Activated CD4-positive, alpha-beta T cell treated with anti-CD3 and anti-CD28 coated beads, Interleukin-2, amount 10 ng/mL, durations not matched to agents 24 days and 14 days (primary cell): ENCODE measurements at regions not wholly inside any gene's neighbourhood (a gene's known extent, or its start where the extent isn't known, plus 50 kb on each side); places are given as distances from the start of the nearest gene placed in this dataset.
"Not testable (repeated sequence)": the region's sequence is repeated elsewhere in the genome, so short reads cannot be mapped to it uniquely, and the experiment has no call there.

Experiments
- DNase-seq: peaks from one replicate; pipeline ENCODE4 v3.0.0; 2022
- H3K27ac Mint-ChIP-seq: one replicate; pipeline ENCODE4 v1.8.0; 2022; ENCODE audit warnings: mild to moderate bottlenecking, mixed read lengths
- H3K27me3 Mint-ChIP-seq: one replicate; pipeline ENCODE4 v1.8.0; 2022; ENCODE audit warnings: mixed read lengths
- H3K36me3 Mint-ChIP-seq: one replicate; pipeline ENCODE4 v1.8.0; 2022; ENCODE audit warnings: low read depth, mild to moderate bottlenecking, mixed read lengths
- H3K4me1 Mint-ChIP-seq: one replicate; pipeline ENCODE4 v1.8.0; 2021; ENCODE audit warnings: mixed read lengths
- H3K4me3 Mint-ChIP-seq: one replicate; pipeline ENCODE4 v1.8.0; 2022; ENCODE audit warnings: mild to moderate bottlenecking, moderate library complexity, mixed read lengths
- H3K9me3 Mint-ChIP-seq: one replicate; pipeline ENCODE4 v1.8.0; 2021; ENCODE audit warnings: mixed read lengths
- intact Hi-C: fragments of 100-400 bp; cut with micrococcal nuclease; formaldehyde crosslinking; loops from one replicate; pipeline ENCODE4 v1.15.1; 2023

DNA sequence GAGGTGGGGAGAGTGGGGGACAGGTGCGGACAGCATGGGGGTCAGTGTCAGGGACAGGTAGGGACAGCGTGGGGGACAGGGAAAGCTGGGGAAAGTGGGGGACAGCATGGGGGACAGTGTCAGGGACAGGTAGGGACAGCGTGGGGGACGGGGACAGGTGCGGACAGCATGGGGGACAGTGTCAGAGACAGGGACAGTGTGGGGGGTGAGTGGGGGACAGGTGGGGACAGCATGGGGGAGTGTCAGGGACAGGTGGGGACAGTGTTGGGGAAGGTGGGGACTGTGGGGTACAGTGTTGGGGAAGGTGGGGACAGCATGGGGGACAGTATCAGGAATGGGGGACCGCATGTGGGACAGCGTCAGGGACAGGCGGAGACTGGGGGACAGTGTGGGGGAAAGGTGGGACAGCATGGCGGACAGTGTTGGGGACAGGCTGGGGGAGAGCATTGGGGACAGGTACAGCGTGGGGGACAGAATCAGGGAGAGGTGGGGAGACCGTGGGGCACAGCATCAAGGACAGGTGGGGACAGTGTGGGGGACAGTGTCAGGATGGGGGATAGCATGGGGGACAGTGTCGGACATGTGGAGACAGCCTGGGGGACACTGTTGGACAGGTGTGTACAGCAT lies 96.1 kb downstream of the TMEM121 start:
- no peaks in the 10 kb centered on the region for H3K4me1 Mint-ChIP-seq
- DNase-seq, result no peak
- no peaks in the 10 kb centered on the region for H3K9me3 Mint-ChIP-seq
- no peak overlapping the region for H3K4me3 Mint-ChIP-seq
- intact Hi-C loops, result no loop called here
- H3K27ac Mint-ChIP-seq, result no peak overlapping the region
- H3K36me3 Mint-ChIP-seq, result no peaks in the 10 kb centered on the region
- no peaks in the 10 kb centered on the region for H3K27me3 Mint-ChIP-seq

DNA sequence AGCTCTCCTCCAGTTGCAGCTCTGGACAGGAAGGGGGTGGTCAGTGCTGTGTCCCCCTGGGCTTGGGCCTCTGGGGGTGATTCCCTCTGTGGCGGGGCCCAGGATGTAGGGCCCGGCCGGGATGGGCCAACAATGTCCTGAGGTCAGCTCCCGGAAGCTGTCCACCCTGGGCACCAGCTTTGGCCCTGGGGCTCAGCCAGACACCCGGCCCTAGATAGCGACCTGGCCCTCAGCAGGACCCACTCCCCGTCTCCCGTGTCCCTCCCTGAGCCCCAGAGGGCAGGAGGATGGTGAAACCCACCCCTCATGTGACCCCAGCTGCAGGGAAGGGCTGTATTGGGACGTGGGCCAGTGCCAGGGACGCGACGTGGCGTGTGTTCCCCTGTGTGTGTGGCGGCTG lies 96.8 kb downstream of the TMEM121 start:
- DNase-seq, H3K9me3 Mint-ChIP-seq, H3K27me3 Mint-ChIP-seq, H3K4me3 Mint-ChIP-seq, intact Hi-C loops, H3K4me1 Mint-ChIP-seq, H3K36me3 Mint-ChIP-seq, H3K27ac Mint-ChIP-seq: not testable (repeated sequence)

DNA sequence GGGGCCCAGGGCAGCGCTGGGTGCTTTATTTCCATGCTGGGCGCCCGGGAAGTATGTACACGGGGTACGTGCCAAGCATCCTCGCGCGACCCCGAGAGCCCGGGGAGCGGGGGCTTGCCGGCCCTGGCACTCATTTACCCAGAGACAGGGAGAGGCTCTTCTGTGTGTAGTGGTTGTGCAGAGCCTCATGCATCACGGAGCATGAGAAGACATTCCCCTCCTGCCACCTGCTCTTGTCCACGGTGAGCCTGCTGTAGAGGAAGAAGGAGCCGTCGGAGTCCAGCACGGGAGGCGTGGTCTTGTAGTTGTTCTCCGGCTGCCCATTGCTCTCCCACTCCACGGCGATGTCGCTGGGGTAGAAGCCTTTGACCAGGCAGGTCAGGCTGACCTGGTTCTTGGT lies 98.0 kb downstream of the TMEM121 start:
- H3K4me1 Mint-ChIP-seq, DNase-seq, H3K27ac Mint-ChIP-seq, intact Hi-C loops, H3K36me3 Mint-ChIP-seq, H3K9me3 Mint-ChIP-seq, H3K4me3 Mint-ChIP-seq, H3K27me3 Mint-ChIP-seq: not testable (repeated sequence)

DNA sequence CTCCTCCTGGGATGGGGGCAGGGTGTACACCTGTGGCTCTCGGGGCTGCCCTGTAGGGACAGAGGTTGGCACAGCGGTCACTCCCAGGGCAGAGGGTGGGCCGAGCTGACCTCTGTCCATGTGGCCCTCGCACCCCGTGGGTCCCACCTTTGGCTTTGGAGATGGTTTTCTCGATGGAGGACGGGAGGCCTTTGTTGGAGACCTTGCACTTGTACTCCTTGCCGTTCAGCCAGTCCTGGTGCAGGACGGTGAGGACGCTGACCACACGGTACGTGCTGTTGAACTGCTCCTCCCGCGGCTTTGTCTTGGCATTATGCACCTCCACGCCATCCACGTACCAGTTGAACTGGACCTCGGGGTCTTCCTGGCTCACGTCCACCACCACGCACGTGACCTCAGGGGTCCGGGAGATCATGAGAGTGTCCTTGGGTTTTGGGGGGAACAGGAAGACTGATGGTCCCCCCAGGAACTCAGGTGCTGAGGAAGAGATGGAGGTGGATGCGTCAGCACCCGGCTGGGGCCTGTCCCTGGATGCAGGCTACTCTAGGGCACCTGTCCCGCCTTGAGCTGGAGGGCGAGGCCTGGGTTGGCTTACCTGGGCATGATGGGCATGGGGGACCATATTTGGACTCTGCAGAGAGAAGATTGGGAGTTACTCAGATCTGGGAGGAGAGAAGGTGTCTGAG lies 98.5 kb downstream of the TMEM121 start:
- H3K36me3 Mint-ChIP-seq, H3K9me3 Mint-ChIP-seq, H3K4me1 Mint-ChIP-seq, H3K27me3 Mint-ChIP-seq, intact Hi-C loops, H3K4me3 Mint-ChIP-seq, H3K27ac Mint-ChIP-seq, DNase-seq: not testable (repeated sequence)

DNA sequence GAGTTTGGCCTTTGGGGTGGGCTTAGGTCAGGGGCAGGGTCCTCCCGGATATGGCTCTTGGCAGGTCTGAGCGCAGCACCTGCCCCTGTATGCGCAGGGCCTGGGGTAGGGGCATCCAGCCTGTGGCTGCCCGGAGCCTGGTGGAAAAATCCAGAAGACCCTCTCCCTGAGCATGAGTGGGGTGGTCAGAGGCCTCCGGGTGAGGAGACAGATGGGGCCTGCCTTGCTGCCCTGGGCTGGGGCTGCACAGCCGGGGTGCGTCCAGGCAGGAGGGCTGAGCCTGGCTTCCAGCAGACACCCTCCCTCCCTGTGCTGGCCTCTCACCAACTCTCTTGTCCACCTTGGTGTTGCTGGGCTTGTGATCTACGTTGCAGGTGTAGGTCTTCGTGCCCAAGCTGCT lies 99.1 kb downstream of the TMEM121 start:
- intact Hi-C loops, H3K36me3 Mint-ChIP-seq, H3K9me3 Mint-ChIP-seq, H3K4me1 Mint-ChIP-seq, H3K27ac Mint-ChIP-seq, DNase-seq, H3K27me3 Mint-ChIP-seq, H3K4me3 Mint-ChIP-seq: not testable (repeated sequence)

DNA sequence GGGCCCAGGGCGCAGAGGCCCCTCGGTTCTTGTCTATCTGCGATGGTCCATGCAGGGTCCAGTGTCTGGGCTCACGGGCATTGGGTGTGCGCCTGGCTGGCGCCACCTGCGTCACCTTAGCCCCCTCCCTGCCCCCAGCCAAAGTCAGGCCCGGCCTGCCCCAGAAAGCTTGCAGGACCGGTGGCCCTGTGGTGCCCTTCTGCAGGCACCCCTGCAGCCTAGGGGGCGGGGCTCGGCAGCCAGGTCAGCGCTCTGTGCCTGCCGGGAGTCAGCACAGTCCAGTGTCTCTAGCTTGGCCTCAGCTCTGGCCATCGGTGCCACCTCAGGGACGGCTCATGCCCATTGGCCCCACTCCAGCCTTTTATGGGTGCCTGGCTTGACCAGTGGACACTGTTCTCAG lies 99.7 kb downstream of the TMEM121 start:
- H3K27me3 Mint-ChIP-seq, DNase-seq, intact Hi-C loops, H3K9me3 Mint-ChIP-seq, H3K36me3 Mint-ChIP-seq, H3K4me3 Mint-ChIP-seq, H3K4me1 Mint-ChIP-seq, H3K27ac Mint-ChIP-seq: not testable (repeated sequence)

DNA sequence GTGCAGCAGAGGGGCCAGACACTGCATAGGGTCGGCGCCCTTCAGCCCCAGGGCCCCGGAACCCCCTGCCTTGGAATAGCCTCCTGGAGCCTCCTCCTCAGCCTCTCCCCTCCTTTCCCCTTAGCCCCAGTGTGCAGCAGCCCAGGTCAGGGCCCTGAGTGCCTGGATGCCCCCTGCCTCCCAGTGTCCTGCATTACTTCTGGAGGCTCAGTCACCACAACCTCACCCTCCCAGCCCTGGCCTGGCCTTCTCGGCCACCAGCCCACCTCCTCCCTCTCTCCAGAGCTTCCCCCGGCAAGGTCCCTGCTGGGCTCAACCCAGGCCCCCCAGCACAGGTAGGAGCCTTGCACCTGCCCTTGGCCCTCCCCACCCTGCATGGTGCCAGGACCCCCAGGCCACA lies 100.3 kb downstream of the TMEM121 start:
- intact Hi-C loops, H3K4me3 Mint-ChIP-seq, H3K27ac Mint-ChIP-seq, H3K9me3 Mint-ChIP-seq, DNase-seq, H3K4me1 Mint-ChIP-seq, H3K36me3 Mint-ChIP-seq, H3K27me3 Mint-ChIP-seq: not testable (repeated sequence)

DNA sequence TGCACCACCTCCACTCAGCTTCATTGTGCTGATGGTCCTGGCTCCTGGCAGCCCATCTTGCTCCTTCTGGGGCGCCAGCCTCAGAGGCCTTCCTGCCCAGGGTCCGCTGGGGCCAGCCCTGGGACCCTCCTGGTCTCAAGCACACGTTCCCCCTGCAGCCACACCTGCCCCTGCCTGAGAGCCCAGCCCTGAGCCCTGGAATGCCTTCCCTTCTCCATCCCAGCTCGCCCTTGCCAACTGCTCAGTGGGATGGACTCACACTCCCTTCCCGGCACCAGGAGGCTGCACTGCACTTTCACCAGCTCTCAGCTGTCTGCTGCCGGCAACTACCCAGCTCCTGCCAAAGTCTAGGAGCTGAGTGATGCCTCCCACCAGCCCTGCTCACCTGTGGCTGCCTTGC lies 100.9 kb downstream of the TMEM121 start:
- H3K9me3 Mint-ChIP-seq, H3K27ac Mint-ChIP-seq, H3K36me3 Mint-ChIP-seq, H3K27me3 Mint-ChIP-seq, H3K4me1 Mint-ChIP-seq, intact Hi-C loops, DNase-seq, H3K4me3 Mint-ChIP-seq: not testable (repeated sequence)

DNA sequence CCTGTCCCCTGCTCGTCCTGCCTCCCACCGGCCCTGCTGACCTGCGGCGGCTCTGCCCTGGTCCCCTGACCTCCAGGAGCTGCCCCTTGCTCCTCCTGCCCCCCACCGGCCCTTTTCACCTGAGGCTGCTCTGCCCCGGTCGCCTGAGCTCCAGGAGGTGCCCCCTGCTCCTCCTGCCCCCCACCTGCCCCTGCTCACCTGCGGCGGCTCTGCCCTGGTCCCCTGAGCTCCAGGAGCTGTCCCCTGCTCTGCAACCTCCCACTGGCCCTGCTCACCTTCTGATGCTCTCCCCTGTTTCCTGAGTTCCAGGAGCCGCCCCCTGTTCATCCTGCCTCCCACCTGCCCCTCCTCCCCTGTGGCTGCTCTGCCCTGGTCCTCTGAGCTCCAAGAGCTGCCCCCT lies 101.3 kb downstream of the TMEM121 start:
- Mint-ChIP-seq H3K9me3 (no peaks in the 10 kb centered on the region), H3K4me3 (no peak overlapping the region), H3K36me3 (no peaks in the 10 kb centered on the region), H3K27ac (no peak overlapping the region), H3K4me1 (no peaks in the 10 kb centered on the region), H3K27me3 (no peaks in the 10 kb centered on the region)
- intact Hi-C loops, result no loop called here
- no peak for DNase-seq

DNA sequence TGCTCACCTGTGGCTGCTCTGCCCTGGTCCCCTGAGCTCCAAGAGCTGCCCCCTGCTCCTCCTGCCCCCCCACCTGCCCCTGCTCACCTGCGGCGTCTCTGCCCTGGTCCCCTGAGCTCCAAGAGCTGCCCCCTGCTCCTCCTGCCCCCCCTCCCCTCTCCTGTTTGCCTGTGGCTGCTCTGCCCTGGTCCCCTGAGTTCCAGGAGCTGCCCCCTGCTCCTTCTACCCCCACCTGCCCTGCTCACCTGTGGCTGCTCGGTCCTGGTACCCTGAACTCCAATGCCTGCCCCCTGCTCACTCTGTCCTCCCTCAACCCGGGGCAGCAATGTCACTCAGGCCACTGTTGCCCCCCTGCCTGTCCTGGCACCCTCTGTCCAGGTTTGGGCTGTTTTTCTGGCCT lies 101.7 kb downstream of the TMEM121 start:
- intact Hi-C loops, H3K36me3 Mint-ChIP-seq, H3K4me1 Mint-ChIP-seq, H3K4me3 Mint-ChIP-seq, DNase-seq, H3K9me3 Mint-ChIP-seq, H3K27me3 Mint-ChIP-seq, H3K27ac Mint-ChIP-seq: not testable (repeated sequence)

DNA sequence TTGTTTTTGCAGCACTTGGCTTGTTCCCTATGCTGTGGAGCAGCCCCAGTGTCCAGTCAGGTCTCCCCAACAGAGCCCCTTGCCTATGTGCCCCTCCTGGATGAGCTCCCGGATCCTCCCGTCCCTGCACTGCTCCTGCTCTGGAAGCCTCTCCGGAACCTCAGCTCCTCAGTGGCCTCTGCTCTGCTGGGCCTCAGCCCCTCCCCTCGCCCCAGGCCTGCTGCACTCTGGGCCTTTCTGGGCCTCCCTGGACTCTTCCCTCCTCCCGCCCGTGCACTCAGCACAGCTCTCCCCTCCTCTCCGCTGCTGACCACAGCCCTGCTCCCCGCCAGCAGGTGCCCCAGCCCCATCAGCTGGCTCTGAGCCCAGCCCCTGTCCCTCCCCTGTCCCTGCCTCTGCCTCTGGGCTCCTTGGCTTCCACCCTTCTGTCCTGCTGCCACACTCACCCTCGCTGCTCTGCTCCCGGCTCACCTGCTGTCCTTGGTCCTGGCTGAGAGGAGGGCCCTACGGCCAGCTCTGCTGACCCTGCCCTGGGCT lies 102.2 kb downstream of the TMEM121 start:
- peak; percentile 51 for DNase-seq
- H3K36me3 Mint-ChIP-seq, H3K27me3 Mint-ChIP-seq, intact Hi-C loops, H3K9me3 Mint-ChIP-seq, H3K27ac Mint-ChIP-seq, H3K4me1 Mint-ChIP-seq, H3K4me3 Mint-ChIP-seq: not testable (repeated sequence)

DNA sequence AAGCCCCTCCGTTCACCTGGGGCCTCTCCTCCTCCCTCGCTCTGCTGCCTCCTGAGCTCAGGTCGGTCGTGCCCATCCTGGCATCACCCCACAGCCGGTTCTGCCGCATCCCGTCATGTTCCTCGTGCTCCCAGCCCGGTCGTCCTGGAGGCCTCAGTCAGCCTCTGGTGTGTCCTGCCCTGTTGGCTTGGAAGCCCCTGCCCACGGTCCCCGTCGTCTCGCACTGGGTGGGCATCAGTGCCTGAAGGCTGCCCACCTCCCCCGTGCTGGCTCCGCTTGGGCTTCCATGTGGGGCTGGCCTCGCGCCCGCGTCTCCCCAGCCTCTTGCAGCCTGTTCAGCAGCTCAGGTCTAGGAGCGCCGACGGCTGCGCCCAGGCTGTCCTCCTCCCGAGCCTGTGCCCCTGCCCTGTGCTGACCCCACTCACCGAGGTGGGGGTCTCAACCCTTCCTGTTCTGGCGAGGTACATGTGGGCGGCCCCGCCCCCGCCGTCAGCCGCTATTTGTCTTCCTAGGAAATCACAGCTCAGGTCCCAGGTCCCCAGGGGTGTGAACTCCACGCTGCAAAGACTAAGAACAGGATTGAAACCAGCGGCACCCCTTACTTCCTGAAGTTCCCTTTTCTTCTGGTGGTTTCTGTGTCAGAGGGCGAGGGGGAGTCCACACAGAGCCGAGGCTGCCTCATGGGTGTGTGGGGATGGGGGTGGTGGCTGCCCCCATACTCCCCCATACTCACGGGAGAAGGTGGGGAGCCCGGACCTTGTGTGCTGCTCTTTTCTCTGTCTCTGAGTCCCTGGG lies 102.9 kb downstream of the TMEM121 start:
- H3K27ac Mint-ChIP-seq, H3K4me1 Mint-ChIP-seq, H3K9me3 Mint-ChIP-seq, H3K4me3 Mint-ChIP-seq, H3K36me3 Mint-ChIP-seq, H3K27me3 Mint-ChIP-seq, intact Hi-C loops, DNase-seq: not testable (repeated sequence)

DNA sequence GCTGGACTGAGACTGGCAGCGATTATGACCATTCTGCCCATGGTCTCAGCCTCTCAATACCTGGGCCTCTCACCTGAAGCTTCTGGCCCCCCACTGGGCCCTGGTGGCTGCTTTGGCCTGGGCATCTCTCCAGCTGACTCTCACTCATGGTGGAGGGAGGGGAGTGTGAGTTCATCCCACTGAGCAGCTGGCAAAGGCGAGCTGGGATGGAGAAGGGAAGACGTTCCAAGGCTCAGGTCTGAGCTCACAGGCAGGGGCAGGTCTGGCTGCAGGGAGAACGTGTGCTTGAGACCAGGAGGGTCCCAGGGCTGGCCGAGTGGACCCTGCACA lies 103.5 kb downstream of the TMEM121 start:
- DNase-seq, result no peak
- Mint-ChIP-seq H3K27me3 (peaks cover 2% of the 10 kb centered on the region), H3K9me3 (no peaks in the 10 kb centered on the region), H3K27ac (no peak overlapping the region), H3K4me1 (no peaks in the 10 kb centered on the region), H3K4me3 (no peak overlapping the region), H3K36me3 (no peaks in the 10 kb centered on the region)
- intact Hi-C loops, result no loop called here

DNA sequence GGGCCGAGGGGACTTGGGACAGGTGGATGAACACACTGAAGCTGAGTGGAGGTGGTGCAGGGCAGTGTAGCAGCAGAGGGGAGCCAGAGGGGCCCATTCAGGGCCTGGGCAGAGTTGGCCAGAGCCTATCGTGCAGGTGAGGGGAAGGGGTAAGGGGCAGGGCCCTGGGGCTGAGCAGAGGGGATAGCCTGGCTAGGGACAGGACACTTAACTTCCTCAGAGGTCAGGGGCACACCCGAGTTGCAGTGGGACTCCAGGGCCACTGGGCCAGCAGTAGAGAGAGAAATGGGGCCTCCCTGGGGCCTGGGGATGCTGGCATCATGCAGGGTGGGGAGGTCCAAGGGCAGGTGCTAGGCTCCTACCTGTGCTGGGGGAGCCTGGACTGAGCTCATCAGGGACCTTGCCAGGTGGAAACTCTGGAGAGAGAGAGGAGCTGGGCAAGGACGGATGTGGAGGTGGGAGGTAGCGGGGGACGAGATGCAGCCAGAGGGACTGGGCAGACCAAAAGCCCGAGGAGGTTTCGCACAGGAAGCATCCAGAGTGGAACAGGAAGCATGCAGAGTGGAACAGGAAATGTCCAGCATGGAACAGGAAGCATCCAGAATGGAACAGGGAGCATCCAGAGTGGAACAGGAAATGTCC lies 104.0 kb downstream of the TMEM121 start:
- intact Hi-C loops, result not testable (repeated sequence)

More for the DNA sequence above, 104.0 kb downstream of the TMEM121 start:
- H3K36me3 Mint-ChIP-seq, H3K27ac Mint-ChIP-seq, H3K4me1 Mint-ChIP-seq, H3K9me3 Mint-ChIP-seq, H3K4me3 Mint-ChIP-seq, H3K27me3 Mint-ChIP-seq, DNase-seq: not testable (repeated sequence)
